Limb (tissue), 2 donors: ENCODE measurements at regions not wholly inside any gene's neighbourhood (a gene's known extent, or its start where the extent isn't known, plus 50 kb on each side); places are given as distances from the start of the nearest gene placed in this dataset.

Experiments
- DNase-seq, 2 donors: peaks; one replicate each; pipeline ENCODE4 v3.0.0-alpha.2; 2016; ENCODE audit errors: extremely low spot score in 2 of 2

DNA sequence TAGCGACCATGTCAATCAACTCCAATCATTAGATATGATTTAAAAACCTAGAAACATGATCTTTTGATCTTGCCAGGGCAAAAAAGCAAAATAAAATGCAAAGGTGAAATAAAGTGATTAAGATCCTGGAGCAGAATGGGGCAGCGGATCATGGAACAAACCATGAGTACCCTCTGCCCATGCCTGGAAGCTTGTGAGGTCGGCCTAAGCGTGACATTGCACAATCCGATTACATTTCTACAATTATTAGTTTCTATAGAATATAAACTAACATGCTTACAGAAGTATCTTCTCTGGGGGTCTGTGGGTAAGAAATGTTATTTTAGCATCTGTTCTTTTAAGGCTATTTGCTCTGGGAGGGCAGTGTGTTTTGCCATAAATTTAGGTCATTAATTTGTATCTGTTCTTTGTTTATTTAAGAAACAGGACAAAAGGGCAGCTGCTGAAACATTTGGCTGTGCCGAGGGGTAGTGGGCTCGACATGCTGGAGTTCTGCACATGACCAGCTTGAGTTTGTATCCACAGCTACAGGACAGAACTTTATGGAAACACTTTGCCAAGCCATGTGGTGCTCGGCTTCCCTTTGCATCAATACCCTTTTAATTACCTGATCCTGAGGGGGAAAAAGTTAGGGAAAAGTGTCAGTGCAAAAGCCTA lies 55.9 kb downstream of the ZBTB18 start:
- no peak for DNase-seq

GRCh38 chr1:244111027-244111426 lies 59.9 kb downstream of the ZBTB18 start:
- no peak for DNase-seq

GRCh38 chr1:244112041-244112440 lies 61.0 kb downstream of the ZBTB18 start:
- no peak for DNase-seq

- no peak for DNase-seq
Measured at GRCh38 chr1:244112636-244113035, 61.6 kb downstream of the ZBTB18 start.

DNA sequence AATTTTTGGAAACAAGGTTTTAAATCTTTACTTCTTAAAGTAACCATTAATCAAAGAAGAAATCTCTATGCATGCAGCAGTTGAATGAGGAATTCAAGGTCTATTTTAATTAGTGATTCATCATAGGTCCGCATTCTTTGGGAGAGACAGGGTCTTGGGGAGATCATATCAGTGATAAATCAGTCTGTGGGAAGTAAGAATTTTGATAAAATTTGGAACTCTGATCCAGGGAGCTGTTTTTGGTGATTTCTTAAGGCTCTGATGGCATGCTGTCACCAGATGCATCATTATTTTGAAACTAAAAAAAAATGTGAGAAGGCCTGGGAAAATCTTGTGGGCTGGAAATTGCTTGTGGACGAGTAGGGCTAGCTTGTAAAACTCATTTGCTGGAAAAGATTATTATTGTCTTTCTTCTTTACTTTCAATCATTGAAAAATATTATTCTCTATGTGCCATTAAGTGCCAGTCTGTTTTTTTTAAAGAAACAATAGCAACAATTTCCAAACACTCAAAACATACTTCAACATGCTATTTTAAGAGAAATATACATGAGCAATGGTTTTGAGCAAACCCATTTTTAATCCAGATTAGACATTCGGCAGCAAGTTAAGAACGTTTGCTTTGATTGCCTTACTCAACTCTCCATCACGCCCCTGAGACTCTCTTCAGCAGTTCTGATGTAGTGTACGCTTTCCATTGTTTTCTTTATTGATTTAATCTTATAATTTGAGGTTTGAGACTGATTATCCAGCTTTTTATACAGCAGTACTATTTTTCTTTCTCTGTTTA lies 62.6 kb downstream of the ZBTB18 start:
- DNase-seq: no peak

DNA sequence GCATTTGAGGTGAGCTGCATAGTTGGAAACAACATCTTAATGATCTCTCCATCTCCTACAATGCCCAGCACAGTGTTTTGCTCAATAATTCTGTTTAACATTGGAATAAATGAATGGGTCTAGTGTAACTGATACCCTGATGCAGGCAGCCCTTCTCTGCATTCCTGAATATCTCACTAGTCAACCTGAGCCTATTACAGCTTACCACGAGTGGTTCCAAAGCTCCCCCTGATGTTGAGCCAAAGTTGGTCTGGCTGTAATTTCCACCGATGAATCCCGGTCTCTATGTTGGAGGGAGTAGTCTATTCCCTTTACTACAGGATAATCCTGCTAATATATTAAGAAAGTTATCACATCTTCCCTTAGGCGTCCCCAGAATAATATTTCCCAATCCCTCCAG lies 63.8 kb downstream of the ZBTB18 start:
- DNase-seq: no peak

- DNase-seq: no peak
Measured at GRCh38 chr1:244116946-244117345, 65.9 kb downstream of the ZBTB18 start.

GRCh38 chr1:244118109-244118761 lies 67.2 kb downstream of the ZBTB18 start:
- no peak for DNase-seq

- DNase-seq: peak in 1 of 2 donors; percentile 21
Measured at GRCh38 chr1:244128591-244129383, 77.7 kb downstream of the ZBTB18 start.

- no peak for DNase-seq
Measured at GRCh38 chr1:244137276-244137675, 86.2 kb downstream of the ZBTB18 start.

DNA sequence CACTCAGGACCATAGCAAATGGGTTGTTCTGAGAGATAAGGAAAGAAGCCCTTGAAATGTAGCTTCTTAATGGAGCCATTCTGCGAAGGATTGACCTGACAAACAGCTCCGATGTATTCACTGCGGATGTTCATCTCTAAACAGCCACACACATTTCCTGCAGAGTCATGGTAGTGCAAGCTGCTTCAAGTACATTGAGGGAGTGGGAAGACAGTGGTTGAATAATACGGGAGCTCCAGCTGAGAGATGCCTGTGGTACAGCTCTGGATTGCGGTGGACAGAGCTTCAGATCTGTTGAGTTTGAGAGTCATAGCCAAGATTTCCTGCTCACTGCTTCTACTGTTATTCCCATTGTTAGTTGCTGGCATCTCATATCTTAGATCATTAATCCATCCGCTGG lies 86.6 kb downstream of the ZBTB18 start:
- DNase-seq: no peak

- DNase-seq: no peak
Measured at GRCh38 chr1:244138399-244138798, 87.3 kb downstream of the ZBTB18 start.

GRCh38 chr1:244139655-244140054 lies 88.6 kb downstream of the ZBTB18 start:
- no peak for DNase-seq

DNA sequence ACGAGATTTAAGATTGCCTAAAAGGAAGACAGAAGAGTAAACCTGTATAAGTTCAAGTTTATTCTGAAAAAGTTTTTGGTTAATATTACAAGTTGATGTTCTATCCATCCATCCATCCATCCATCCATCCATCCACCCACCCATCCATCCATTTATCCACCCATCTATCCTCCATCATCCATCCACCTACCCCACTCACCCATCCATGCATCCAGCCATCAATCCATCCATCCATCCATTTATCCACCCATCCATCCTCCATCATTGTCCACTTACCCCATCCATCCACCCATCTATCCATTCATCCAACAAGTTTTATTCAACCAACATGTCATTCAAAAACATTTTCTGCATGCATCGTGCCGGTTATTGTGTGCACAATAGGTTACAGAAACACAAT lies 89.3 kb downstream of the ZBTB18 start:
- DNase-seq: no peak

DNA sequence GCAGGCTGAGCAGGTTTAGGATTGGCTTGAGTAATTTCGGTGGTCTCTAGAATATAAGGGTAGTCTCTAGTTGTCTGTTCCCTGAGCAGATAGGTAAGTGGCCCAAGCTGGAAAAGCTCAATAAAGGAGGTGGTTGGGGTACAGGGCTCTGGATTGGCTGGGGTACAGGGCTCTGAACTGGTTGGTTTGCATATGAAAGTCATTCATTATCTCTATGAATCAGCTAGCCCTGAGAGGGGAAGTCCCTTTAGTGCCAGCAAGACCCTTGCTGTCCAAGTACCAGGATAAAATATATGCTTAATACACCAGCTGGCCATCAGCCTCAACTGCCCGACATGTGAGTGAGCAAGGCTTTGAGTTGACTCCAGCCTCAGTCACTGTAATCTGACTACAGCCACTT lies 93.0 kb downstream of the ZBTB18 start:
- no peak for DNase-seq

GRCh38 chr1:244150071-244150470 lies 99.0 kb downstream of the ZBTB18 start:
- no peak for DNase-seq

- DNase-seq: no peak
Measured at GRCh38 chr1:244150665-244151064, 99.6 kb downstream of the ZBTB18 start.

GRCh38 chr1:244151537-244151936 lies 100.5 kb downstream of the ZBTB18 start:
- DNase-seq: no peak

GRCh38 chr1:244154508-244154871 lies 103.4 kb downstream of the ZBTB18 start:
- no peak for DNase-seq

DNA sequence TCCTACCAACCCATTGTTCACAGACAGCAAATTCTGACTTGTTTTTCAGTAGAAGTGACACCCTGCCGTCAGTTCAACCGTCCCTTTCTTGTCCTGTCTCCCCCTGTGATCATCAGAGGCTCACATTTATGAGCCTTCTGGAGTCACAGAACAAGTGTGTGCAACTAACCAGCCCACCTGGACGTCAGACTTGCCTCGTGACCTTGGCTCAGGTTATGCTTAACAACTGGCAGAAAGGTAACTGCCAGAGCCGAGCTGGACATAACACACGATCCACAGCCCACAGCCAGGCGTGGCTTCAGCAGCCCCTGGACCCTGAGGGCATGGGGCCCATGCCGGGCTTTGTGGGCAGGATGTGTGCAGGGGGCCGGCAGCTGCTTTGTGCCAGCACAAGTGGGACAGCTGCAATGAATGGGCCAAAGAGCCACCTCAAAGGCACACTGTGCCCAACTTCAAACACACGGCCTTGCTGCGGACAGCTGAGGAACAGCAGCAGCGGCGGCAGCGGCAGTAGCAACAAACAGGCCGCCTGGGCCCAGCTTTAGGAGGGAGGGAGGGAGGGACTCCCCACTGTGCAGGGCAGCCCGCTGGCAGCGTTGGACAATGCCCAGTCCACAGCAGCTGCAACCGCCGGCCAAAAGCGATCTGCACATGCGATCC lies 103.9 kb downstream of the ZBTB18 start:
- DNase-seq: peak in 1 of 2 donors; percentile 52

- no peak for DNase-seq
Measured at GRCh38 chr1:244155661-244156060, 104.6 kb downstream of the ZBTB18 start.
